ENCODE measurements at regions not wholly inside any gene's neighbourhood (a gene's known extent, or its start where the extent isn't known, plus 50 kb on each side); places are given as distances from the start of the nearest gene placed in this dataset. TPM values are rescaled to one million over a fixed set of nuclear protein-coding genes. Genes with fewer than 3 reads are reported as not detected.

- DNase-seq (ENCODE audit: low read depth): no peak
Observed at GRCh38 chr16:62177351-62178203, 141.3 kb upstream of the CDH8 start.

DNA sequence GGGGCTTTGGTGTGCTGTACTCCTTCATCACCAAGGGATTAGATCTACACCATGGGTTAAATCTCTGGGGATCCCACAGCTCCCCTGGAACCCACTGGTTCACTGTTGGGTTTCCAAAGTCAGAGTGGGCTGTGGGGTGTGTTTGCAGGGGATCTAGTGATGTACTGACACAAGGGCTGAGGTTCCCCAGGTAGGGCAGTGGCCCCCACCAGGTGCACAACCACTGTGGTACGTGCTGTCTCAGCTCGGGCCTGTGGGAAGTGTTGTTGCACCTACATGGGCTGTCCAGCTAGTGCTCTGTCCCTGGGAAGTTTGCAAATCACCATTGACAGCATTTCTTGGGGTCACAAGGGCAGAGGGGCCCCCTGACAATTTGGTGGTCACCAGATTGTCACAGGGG, 134.4 kb upstream of the CDH8 start:
- no peak for DNase-seq (ENCODE audit: low read depth)

- no peak for DNase-seq (ENCODE audit: low read depth)
Observed at GRCh38 chr16:62167551-62167950, 131.3 kb upstream of the CDH8 start.

DNA sequence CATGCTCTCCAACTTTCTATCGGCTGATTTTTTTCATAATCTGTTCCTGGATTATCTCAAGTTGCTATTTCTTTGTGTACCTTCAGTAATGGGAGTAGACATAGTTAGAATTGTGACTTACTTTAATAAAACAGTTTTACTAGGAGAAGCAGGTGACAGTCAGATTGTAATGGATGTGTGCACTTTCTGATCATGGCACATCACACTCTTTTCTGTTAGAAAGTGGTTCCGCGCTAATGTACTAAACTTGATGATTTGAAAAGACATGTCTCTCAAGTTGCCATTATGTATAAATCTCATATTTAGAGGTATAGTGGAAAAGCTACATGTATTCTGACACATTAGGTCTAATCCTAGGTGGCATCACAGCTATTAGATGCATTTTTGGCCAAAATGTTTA, 121.3 kb upstream of the CDH8 start:
- no peak for DNase-seq (ENCODE audit: low read depth)

DNA sequence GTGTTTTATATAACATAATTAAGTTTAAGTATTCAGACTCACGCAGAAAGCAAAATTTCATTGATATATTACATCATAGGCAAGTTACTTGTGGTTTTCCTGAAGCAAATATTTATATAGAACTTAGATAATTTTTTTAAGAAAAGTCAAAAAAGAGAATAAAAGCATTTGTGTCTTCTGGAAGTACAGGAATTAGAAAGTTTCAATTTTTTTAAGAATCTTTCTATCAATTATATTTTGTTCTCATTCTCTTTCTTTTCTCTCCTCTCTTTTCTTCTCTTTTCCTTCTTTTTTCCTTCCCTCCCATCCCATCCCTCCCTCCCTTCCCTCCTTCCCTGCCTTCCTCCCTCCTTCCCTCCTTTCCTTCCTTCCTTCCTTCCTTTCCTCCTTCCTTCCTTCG, 120.7 kb upstream of the CDH8 start:
- DNase-seq (ENCODE audit: low read depth): no peak

DNA sequence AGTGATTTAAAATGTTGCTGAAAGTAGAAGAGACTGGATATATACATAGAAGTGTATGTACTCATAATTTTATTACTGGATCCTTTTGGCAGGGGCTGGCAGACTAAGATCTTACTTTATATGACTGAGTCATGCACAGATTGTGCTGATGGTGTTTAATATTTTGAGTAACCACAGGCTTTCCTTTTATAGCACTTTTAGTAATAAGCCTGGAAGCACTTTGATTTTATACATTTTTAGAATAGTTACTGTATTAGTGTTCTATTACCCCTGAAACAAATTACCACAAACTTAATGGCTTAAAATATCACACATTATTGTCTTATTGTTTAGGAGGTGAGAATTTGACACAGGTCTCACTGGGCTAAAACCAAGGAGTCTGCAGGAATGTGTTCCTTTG, 113.4 kb upstream of the CDH8 start:
- DNase-seq (ENCODE audit: low read depth): no peak

GRCh38 chr16:62137996-62138395, 101.8 kb upstream of the CDH8 start:
- no peak for DNase-seq (ENCODE audit: low read depth)

GRCh38 chr16:62135911-62136310, 99.7 kb upstream of the CDH8 start:
- no peak for DNase-seq (ENCODE audit: low read depth)

- no peak for DNase-seq (ENCODE audit: low read depth)
Observed at GRCh38 chr16:62135446-62135845, 99.2 kb upstream of the CDH8 start.

DNA sequence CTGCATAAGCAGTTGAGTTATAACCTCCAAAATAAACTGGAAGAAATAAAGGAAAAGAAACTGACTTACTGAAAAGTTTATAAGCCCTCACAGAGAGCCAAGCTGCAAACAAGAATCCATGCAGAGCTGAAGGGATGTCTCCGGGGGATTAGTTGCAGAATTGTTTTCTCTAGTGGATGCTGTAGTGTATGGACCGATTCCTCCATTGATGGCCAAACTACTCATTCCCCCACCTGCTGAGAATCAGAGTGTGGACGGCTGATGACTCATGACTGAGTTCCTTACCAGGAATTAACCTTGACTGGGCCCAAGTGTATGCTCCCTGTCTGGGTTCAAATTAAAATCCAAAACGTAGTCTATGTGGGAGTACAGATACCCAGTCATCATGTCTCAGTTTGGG, 93.9 kb upstream of the CDH8 start:
- peak; percentile 3 for DNase-seq (ENCODE audit: low read depth)

DNA sequence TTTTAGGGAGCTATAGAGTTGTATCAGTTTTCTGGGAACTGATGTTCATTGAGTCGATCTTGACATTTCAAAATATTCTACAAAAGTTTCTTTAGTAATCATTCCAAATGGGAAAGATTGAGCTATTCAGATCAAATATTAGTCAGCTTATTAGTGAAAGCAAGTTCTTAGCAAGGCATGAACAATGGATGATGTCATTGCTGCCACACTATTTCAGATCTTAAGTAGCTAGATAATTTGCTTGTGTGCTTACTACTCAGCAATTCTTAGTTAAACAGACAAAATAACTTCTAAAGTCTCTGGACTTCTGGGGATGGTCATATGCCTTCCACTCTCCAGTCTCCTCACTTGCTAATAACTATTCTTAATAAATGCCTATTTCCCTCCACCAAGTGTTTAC, 69.0 kb upstream of the CDH8 start:
- DNase-seq (ENCODE audit: low read depth): no peak

DNA sequence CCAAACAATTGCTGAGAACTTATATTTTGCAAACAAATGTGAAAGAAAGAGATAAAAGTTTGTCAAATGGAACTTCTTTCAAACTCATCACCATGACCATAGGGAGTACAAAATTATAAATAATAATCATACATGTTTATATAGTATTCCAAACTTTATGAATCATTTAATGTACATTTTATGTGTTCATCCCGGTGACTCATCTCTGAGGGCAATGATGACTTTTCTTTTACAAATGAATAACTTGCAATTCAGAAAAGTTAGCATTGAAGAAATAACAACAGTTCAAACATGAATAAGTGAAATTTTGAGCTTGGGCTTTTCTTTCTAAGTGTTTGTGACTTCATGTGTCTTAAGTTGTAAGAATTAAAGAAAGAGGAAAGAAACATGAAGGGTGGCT, 66.3 kb upstream of the CDH8 start:
- no peak for DNase-seq (ENCODE audit: low read depth)

- no peak for DNase-seq (ENCODE audit: low read depth)
Observed at GRCh38 chr16:62100651-62101050, 64.4 kb upstream of the CDH8 start.

- no peak for DNase-seq (ENCODE audit: low read depth)
Observed at GRCh38 chr16:62089715-62090114, 53.5 kb upstream of the CDH8 start.

DNA sequence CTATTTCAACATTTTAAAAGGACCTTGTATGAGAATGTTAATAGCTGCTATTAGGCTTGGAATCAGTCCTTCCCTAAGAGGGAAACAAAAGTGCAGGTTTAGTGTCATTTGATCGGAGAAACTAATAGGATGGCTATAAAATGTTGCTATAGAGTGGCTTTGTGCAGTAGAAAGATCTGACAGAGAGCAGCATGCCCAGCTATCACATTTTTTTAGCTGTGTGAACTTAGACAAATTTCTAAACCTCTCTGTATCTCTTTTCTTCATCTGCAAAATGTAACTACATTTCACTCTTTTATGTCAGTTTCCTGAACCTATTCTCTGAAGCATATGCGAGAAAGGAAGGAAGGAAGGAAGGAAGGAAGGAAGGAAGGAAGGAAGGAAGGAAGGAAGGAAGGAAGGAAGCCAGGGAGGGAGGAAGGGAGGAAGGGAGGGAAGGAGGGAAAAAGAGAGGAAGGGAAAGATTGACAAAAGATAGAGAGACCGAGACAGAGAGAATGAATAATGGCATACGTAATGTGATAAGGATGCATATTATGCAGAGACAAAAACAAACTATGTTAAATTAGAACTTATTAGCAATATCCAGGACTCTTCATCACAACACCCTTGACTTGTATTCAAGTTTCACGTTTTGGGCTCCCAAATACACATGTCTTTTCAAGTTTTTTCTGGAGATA, 52.6 kb upstream of the CDH8 start:
- DNase-seq (ENCODE audit: low read depth): no peak

Small RNA genes lying in the stretch of these regions (small RNA-seq; reads per million reads assigned to genes)
- gene AC009101.1 (not detected), gene AC009161.2 (not detected), gene AC018846.1 (not detected), gene AC138305.3 (not detected), gene RNU6-21P (0.07 reads per million)

Measured in HT1080 (cell line).